Upper lobe of left lung (tissue), 6 donors: ENCODE measurements at regions not wholly inside any gene's neighbourhood (a gene's known extent, or its start where the extent isn't known, plus 50 kb on each side); places are given as distances from the start of the nearest gene placed in this dataset.

Source experiments
- ATAC-seq, 2 donors: fragments of 200-7000 bp; cut with Tn5 transposase; one replicate each; pipeline ENCODE4 v1.9.1; 2022; ENCODE audit warnings: mild to moderate bottlenecking in 2 of 2, moderate library complexity in 2 of 2; ENCODE audit not compliant: low FRiP score in 2 of 2
- DNase-seq, 2 donors: peaks; one replicate each; pipeline ENCODE4 v3.0.0-alpha.2; 2019 to 2020
- H3K27ac ChIP-seq, 4 donors: fragments of 200-600 bp; sonication (generic); one replicate each; pipeline ENCODE4 v1.5.1; 2016 to 2019
- H3K27me3 ChIP-seq, 4 donors: fragments of 200-600 bp; sonication (generic); one replicate each; pipeline ENCODE4 v1.5.1; 2017 to 2019
- H3K36me3 ChIP-seq, 4 donors: fragments of 200-600 bp; sonication (generic); one replicate each; pipeline ENCODE4 v1.5.1; 2016 to 2019
- H3K4me1 ChIP-seq, 4 donors: fragments of 200-600 bp; sonication (generic); one replicate each; pipeline ENCODE4 v1.5.1; 2018 to 2019
- H3K4me3 ChIP-seq, 4 donors: fragments of 200-600 bp; sonication (generic); one replicate each; pipeline ENCODE4 v1.5.1; 2017 to 2019; ENCODE audit warnings: mild to moderate bottlenecking in 2 of 4, moderate library complexity in 1 of 4
- H3K9me3 ChIP-seq, 4 donors: fragments of 200-600 bp; sonication (generic); one replicate each; pipeline ENCODE4 v1.5.1; 2018 to 2019
- CTCF ChIP-seq, 6 experiments: fragments of 450-650 bp in 4 of 6; fragments of 200-600 bp in 2 of 6; sonication (generic) in 2 of 6; IDR thresholded peaks; one replicate each; pipeline ENCODE4 v1.5.1; 2016 to 2019; ENCODE audit warnings: antibody characterized with exemption in 6 of 6
- EP300 ChIP-seq, 4 donors: sonication (generic); formaldehyde crosslinking; IDR thresholded peaks; one replicate each; pipeline ENCODE4 v1.5.1; 2017; ENCODE audit warnings: antibody characterized with exemption in 4 of 4, control low read depth in 2 of 4
- POLR2A ChIP-seq, 4 donors: fragments of 450-650 bp; IDR thresholded peaks; one replicate each; pipeline ENCODE4 v1.5.1; 2016 to 2017; ENCODE audit warnings: antibody characterized with exemption in 4 of 4, mild to moderate bottlenecking in 2 of 4
- POLR2AphosphoS5 ChIP-seq, 2 donors: sonication (generic); formaldehyde crosslinking; IDR thresholded peaks; one replicate each; pipeline ENCODE4 v1.5.1; 2017; ENCODE audit warnings: antibody characterized with exemption in 2 of 2
- WGBS, 2 donors: methylation state at CpG; one replicate each; pipeline ENCODE4 v1.1.5; 2017 to 2018; 5-methylcytosine and 5-hydroxymethylcytosine counted together
- donor health status: DM: no; HTN: no; CAD: no; lungs with moderate emphysema.
- donor health status: DM: no; HTN: yes; CAD: no; lungs with severe emphysema.

- H3K27me3 ChIP-seq: no peaks in the 10 kb centered on the region
- TF ChIP-seq POLR2AphosphoS5 (IDR thresholded peaks at IDR 0.05) (no peak), CTCF (IDR thresholded peaks at IDR 0.05) (no peak), POLR2A (IDR thresholded peaks at IDR 0.05) (no peak), EP300 (IDR thresholded peaks at IDR 0.05) (no peak)
- H3K4me1 ChIP-seq: no peaks in the 10 kb centered on the region
- H3K9me3 ChIP-seq: peaks cover 5 to 18% (median 10%) of the 10 kb centered on the region in 4 donors
- H3K27ac ChIP-seq: no peak overlapping the region
- 87 to 88% methylated on average over 5 of the region's 5 CpGs for WGBS, 2 donors
- no peak overlapping the region for H3K4me3 ChIP-seq
- H3K36me3 ChIP-seq: no peaks in the 10 kb centered on the region
- DNase-seq (peak in 1 of 2 donors; percentile 6), ATAC-seq (no peak)
Measured at GRCh38 chr22:48765595-48765994, 1062.1 kb downstream of the BRD1 start.

- no peaks in the 10 kb centered on the region for H3K4me1 ChIP-seq
- TF ChIP-seq CTCF (IDR thresholded peaks at IDR 0.05) (no peak), POLR2A (IDR thresholded peaks at IDR 0.05) (no peak), POLR2AphosphoS5 (IDR thresholded peaks at IDR 0.05) (no peak), EP300 (IDR thresholded peaks at IDR 0.05) (no peak)
- WGBS, 2 donors: 85 to 87% methylated on average over 14 of the region's 14 CpGs
- DNase-seq (peak in 1 of 2 donors; percentile 6), ATAC-seq (no peak)
- H3K9me3 ChIP-seq: peaks cover 3 to 7% (median 6%) of the 10 kb centered on the region in 4 donors
- H3K4me3 ChIP-seq: no peak overlapping the region
- H3K27ac ChIP-seq: no peak overlapping the region
- no peaks in the 10 kb centered on the region for H3K27me3 ChIP-seq
- H3K36me3 ChIP-seq: no peaks in the 10 kb centered on the region
Measured at GRCh38 chr22:48761546-48761945, 1066.1 kb downstream of the BRD1 start.

- ATAC-seq: no peak
- Histone ChIP-seq H3K27ac (no peak overlapping the region), H3K27me3 (no peaks in the 10 kb centered on the region), H3K36me3 (no peaks in the 10 kb centered on the region), H3K4me3 (no peak overlapping the region), H3K4me1 (no peaks in the 10 kb centered on the region), H3K9me3 (peaks cover 3 to 7% (median 5%) of the 10 kb centered on the region in 4 donors)
- TF ChIP-seq EP300 (IDR thresholded peaks at IDR 0.05): no peak
- no peak for TF ChIP-seq CTCF (IDR thresholded peaks at IDR 0.05)
- TF ChIP-seq POLR2AphosphoS5 (IDR thresholded peaks at IDR 0.05): no peak
- TF ChIP-seq POLR2A (IDR thresholded peaks at IDR 0.05): no peak
- peak in 1 of 2 donors; percentile 10 for DNase-seq
- WGBS, 2 donors: 76 to 82% methylated on average over 19 of the region's 19 CpGs
Measured at GRCh38 chr22:48760481-48761390, 1066.9 kb downstream of the BRD1 start.

- no peaks in the 10 kb centered on the region for H3K27me3 ChIP-seq
- no peak for ATAC-seq
- H3K27ac ChIP-seq: no peak overlapping the region
- no peak for TF ChIP-seq CTCF (IDR thresholded peaks at IDR 0.05)
- TF ChIP-seq POLR2AphosphoS5 (IDR thresholded peaks at IDR 0.05): no peak
- TF ChIP-seq EP300 (IDR thresholded peaks at IDR 0.05): no peak
- no peak for TF ChIP-seq POLR2A (IDR thresholded peaks at IDR 0.05)
- WGBS, 2 donors: 78 to 93% methylated on average over 21 to 22 of the region's 22 CpGs
- H3K36me3 ChIP-seq: no peaks in the 10 kb centered on the region
- DNase-seq: peak; percentile 14 to 50
- no peaks in the 10 kb centered on the region for H3K9me3 ChIP-seq
- no peak overlapping the region for H3K4me3 ChIP-seq
- H3K4me1 ChIP-seq: no peaks in the 10 kb centered on the region
Measured at GRCh38 chr22:48758881-48759875, 1068.5 kb downstream of the BRD1 start.
